Heart right ventricle (tissue), 16 donors: ENCODE measurements at regions not wholly inside any gene's neighbourhood (a gene's known extent, or its start where the extent isn't known, plus 50 kb on each side); places are given as distances from the start of the nearest gene placed in this dataset.

ENCODE experiments used
- ATAC-seq, 8 donors: fragments of 200-7000 bp; cut with Tn5 transposase; one replicate each; pipeline ENCODE4 v1.9.1; 2020; ENCODE audit warnings: mild to moderate bottlenecking in 8 of 8, moderate library complexity in 8 of 8, moderate number of reproducible peaks in 1 of 8
- DNase-seq, 2 donors: peaks; one replicate each; pipeline ENCODE4 v3.0.0-alpha.2; 2020
- H3K27ac ChIP-seq, 10 donors: fragments of 200-600 bp; sonication (generic) in 2 of 10; one replicate each; pipeline versions ENCODE4 v1.5.0 to v1.8.0; 2020 to 2022; ENCODE audit warnings: mild to moderate bottlenecking in 3 of 10
- H3K27me3 ChIP-seq, 7 donors: fragments of 200-600 bp; one replicate each; pipeline ENCODE4 v1.8.0; 2021 to 2022; ENCODE audit warnings: mild to moderate bottlenecking in 2 of 7
- H3K36me3 ChIP-seq, 9 donors: fragments of 200-600 bp; sonication (generic) in 1 of 9; one replicate each; pipeline versions ENCODE4 v1.5.0 to v1.8.0; 2020 to 2022; ENCODE audit warnings: mild to moderate bottlenecking in 2 of 9
- H3K4me1 ChIP-seq, 9 donors: fragments of 200-600 bp; sonication (generic) in 1 of 9; one replicate each; pipeline versions ENCODE4 v1.5.0 to v1.8.0; 2020 to 2022; ENCODE audit warnings: mild to moderate bottlenecking in 4 of 9
- H3K4me3 ChIP-seq, 10 donors: fragments of 200-600 bp; sonication (generic) in 2 of 10; one replicate each; pipeline versions ENCODE4 v1.5.0 to v1.8.0; 2020 to 2022; ENCODE audit warnings: mild to moderate bottlenecking in 7 of 10, moderate library complexity in 2 of 10
- H3K9me3 ChIP-seq, 11 donors: fragments of 200-600 bp in 10 of 11; sonication (generic) in 2 of 11; one replicate each; pipeline versions ENCODE4 v1.5.0 to v1.8.0; 2013 to 2022; ENCODE audit warnings: mild to moderate bottlenecking in 2 of 11, control low read depth in 1 of 11, moderate library complexity in 1 of 11
- WGBS, 2 donors: extraction: QIAGEN DNeasy Blood & Tissue Kit; methylation state at CpG; one replicate each; pipeline ENCODE4 v1.1.7; 2013; ENCODE audit warnings: inconsistent platforms in 1 of 2; 5-methylcytosine and 5-hydroxymethylcytosine counted together
- intact Hi-C, 10 donors: fragments of 100-400 bp; cut with DNase I; formaldehyde crosslinking; loops; one replicate each; pipeline versions ENCODE4 v1.11.1 to v1.14.2; 2022
- TF ChIP-seq, protein P1 (sequence below), 9 donors: fragments of 200-600 bp; sonication (generic) in 2 of 9; IDR thresholded peaks; one replicate each; pipeline versions ENCODE4 v1.5.0 to v1.8.0; 2021 to 2022; ENCODE audit warnings: antibody characterized with exemption in 9 of 9, mild to moderate bottlenecking in 5 of 9, moderate library complexity in 1 of 9
- donor health status: Arrhythmogenic right ventricular cardiomyopathy.
- donor health status: ischemic (EF 13 %, LVEDD 7.1; RV severe dilation, severe dysfunction).
- donor health status: healthy with polysubstance abuse.
- donor health status: DM: no; HTN: yes; CAD: no.
- donor health status: DM: no; HTN: no; CAD: no.
- donor health status: ischemic (EF 25% LVEDD 6.9; RV normal size, moderate dysfunction).
- donor health status: ischemic (EF 25% LVEDD 5.7; RV mildly dilated, moderate dysfunction).
- donor health status: healthy.
- donor health status: DM: yes; HTN: yes; CAD: no.
- donor health status: Ischemic cardiomyopathy.
- donor health status: ischemic (EF 35%, LVEDD 5.7; RV mildly dilated, moderate dysfunction).
- donor health status: nonischemic (EF 11% LVEDD 7.7; RV severe dilation, severe dysfunction).
- donor health status: DM: yes; HTN: yes; CAD: no.
- donor health status: PGD.
- donor health status: ischemic (EF 29% LVEDD 5.4; RV normal size, mild dysfunction).
- donor health status: nonischemic (EF 23%, LVEDD 6.1; RV moderate dilation, normal function).

DNA sequence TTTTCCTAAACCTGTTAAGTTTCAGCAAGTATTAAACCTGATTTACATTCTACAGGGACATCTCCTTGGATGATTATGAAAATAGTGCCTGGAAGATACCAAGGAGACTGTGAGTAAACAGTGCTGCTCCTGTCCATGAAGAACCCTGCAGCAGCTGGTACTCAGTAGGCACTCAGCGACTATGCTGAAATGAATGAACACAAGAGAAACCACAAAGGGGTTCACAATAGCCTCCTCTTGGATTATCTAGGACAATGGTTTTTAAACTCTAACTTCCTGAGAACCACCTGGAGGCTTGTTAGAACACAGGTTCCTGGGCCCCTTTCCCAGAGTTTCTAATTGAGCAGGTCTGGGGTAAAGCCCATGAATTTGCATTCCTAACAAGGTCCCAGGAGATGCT is 488.4 kb upstream of the UBE2E2 start:
- H3K27ac ChIP-seq, result no peak overlapping the region
- no peaks in the 10 kb centered on the region for H3K27me3 ChIP-seq
- H3K4me1 ChIP-seq, result peaks cover 0 to 5% (median 0%) of the 10 kb centered on the region in 9 donors
- no peak overlapping the region for H3K4me3 ChIP-seq
- 74 to 88% methylated on average over 1 of the region's 1 CpG for WGBS, 2 donors
- TF ChIP-seq, protein P1, sequence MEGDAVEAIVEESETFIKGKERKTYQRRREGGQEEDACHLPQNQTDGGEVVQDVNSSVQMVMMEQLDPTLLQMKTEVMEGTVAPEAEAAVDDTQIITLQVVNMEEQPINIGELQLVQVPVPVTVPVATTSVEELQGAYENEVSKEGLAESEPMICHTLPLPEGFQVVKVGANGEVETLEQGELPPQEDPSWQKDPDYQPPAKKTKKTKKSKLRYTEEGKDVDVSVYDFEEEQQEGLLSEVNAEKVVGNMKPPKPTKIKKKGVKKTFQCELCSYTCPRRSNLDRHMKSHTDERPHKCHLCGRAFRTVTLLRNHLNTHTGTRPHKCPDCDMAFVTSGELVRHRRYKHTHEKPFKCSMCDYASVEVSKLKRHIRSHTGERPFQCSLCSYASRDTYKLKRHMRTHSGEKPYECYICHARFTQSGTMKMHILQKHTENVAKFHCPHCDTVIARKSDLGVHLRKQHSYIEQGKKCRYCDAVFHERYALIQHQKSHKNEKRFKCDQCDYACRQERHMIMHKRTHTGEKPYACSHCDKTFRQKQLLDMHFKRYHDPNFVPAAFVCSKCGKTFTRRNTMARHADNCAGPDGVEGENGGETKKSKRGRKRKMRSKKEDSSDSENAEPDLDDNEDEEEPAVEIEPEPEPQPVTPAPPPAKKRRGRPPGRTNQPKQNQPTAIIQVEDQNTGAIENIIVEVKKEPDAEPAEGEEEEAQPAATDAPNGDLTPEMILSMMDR (IDR thresholded peaks at IDR 0.05), result no peak
- DNase-seq (no peak), ATAC-seq (no peak)
- H3K36me3 ChIP-seq, result no peaks in the 10 kb centered on the region
- H3K9me3 ChIP-seq, result peaks cover 0 to 42% (median 0%) of the 10 kb centered on the region in 11 donors
- intact Hi-C loops, result no loop called here

DNA sequence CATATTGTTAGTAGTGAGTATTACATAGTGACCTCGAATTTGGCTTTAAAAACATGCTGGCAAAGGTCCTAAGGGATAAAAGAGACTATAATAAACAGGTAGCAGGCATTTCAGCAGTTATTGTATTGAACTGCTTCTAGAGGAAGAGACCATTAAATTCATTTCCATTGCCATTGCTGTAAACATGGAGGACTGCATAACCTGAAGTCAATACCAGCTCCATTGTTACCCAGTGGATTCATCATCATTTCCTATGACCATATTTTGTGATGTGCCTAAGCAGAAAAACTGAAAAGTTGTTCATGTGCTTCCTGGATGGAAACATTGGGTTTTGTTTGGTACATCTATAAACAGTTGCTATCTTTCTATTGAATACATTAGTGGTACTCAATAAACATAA is 482.5 kb upstream of the UBE2E2 start:
- no peak for ATAC-seq
- Histone ChIP-seq H3K27ac (no peak overlapping the region), H3K36me3 (no peaks in the 10 kb centered on the region), H3K9me3 (peaks cover 0 to 18% (median 0%) of the 10 kb centered on the region in 11 donors), H3K4me3 (no peak overlapping the region), H3K27me3 (no peaks in the 10 kb centered on the region), H3K4me1 (no peaks in the 10 kb centered on the region)
- DNase-seq, result no peak
- TF ChIP-seq, protein P1 (IDR thresholded peaks at IDR 0.05), result no peak
- WGBS, 2 donors, result 23 to 39% methylated on average over 1 of the region's 1 CpG
- intact Hi-C loops, result no loop called here

DNA sequence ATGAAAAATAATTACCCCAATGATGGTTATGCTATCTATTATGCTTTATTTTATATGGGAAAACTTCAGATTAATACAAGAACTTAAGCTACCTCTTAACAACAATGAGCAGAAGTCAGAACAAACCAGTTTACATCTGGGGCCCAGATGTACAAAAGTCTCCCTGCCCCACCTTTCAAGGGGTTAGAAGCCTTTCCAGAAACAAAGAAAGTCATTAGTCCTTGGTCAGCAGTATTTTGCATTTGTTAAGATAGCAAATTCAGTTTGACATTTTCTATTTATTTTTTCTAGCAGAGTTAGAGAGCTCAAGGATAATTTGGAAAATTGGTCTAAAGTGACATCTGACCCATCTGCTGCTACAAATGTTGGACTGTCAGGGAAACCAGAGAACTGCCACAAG is 478.7 kb upstream of the UBE2E2 start:
- Histone ChIP-seq H3K9me3 (peaks cover 0 to 2% (median 0%) of the 10 kb centered on the region in 11 donors), H3K4me3 (no peak overlapping the region), H3K27me3 (no peaks in the 10 kb centered on the region), H3K4me1 (no peaks in the 10 kb centered on the region), H3K36me3 (no peaks in the 10 kb centered on the region), H3K27ac (no peak overlapping the region)
- no peak for ATAC-seq
- no peak for DNase-seq
- intact Hi-C loops, result no loop called here
- TF ChIP-seq, protein P1 (IDR thresholded peaks at IDR 0.05), result no peak

DNA sequence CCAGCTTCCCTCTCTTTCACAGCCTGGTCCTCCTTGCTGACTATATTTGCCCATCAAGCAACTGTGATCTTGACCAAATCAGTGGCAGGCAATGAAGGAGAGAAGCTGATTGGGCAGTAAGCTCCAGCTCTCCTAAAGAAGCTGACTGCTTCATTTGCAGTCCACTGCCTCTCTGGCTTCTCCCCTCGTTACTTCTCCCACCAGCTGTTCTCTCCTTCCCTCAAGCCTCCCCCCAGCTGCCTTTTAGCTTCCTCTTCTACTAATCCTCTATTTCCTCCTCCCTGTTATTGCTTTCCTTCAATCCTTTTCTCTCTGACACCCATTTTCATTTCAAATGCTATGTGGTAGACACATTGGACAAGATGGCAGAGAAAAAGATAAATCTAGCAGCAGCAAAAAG is 474.7 kb upstream of the UBE2E2 start:
- no peak for ATAC-seq
- TF ChIP-seq, protein P1 (IDR thresholded peaks at IDR 0.05), result no peak
- Histone ChIP-seq H3K4me3 (no peak overlapping the region), H3K27me3 (no peaks in the 10 kb centered on the region), H3K4me1 (no peaks in the 10 kb centered on the region), H3K27ac (no peak overlapping the region), H3K36me3 (no peaks in the 10 kb centered on the region), H3K9me3 (no peaks in the 10 kb centered on the region)
- no peak for DNase-seq
- 36 to 52% methylated on average over 1 of the region's 1 CpG for WGBS, 2 donors
- intact Hi-C loops, result no loop called here

DNA sequence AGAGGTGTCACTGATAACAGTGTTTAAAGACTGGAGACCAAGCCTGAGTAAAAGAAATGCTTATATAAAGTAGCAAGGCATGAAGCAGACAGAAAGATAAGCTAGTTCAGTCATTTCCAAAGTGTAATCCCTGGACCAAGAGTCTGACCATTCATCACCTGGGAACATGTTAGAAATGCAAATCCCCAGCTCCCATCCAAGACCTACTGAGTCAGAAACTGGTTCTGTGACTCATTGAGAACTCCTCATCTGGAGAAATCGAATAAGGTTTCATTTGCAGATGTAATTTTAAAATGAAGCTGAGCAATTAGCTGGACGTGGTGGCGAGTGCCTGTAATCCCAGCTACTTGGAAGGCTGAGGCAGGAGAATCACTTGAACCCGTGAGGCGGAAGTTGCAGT is 473.9 kb upstream of the UBE2E2 start:
- TF ChIP-seq, protein P1 (IDR thresholded peaks at IDR 0.05), result no peak
- 77 to 79% methylated on average over 5 of the region's 5 CpGs for whole genome bisulfite sequencing, 2 donors
- H3K27me3 ChIP-seq, result no peaks in the 10 kb centered on the region
- H3K4me3 ChIP-seq, result no peak overlapping the region
- no peak for ATAC-seq
- intact Hi-C loops, result no loop called here
- H3K36me3 ChIP-seq, result no peaks in the 10 kb centered on the region
- H3K4me1 ChIP-seq, result no peaks in the 10 kb centered on the region
- no peak overlapping the region for H3K27ac ChIP-seq
- no peak for DNase-seq
- no peaks in the 10 kb centered on the region for H3K9me3 ChIP-seq
